HG02610 (cell line): ENCODE measurements at regions not wholly inside any gene's neighbourhood (a gene's known extent, or its start where the extent isn't known, plus 50 kb on each side); places are given as distances from the start of the nearest gene placed in this dataset.

Experiments used
- ATAC-seq: cut with Tn5 transposase; IDR thresholded peaks from one replicate; pipeline ENCODE4 v1.9.1; 2021; ENCODE audit warnings: mild to moderate bottlenecking, moderate library complexity; ENCODE audit not compliant: unreplicated experiment

DNA sequence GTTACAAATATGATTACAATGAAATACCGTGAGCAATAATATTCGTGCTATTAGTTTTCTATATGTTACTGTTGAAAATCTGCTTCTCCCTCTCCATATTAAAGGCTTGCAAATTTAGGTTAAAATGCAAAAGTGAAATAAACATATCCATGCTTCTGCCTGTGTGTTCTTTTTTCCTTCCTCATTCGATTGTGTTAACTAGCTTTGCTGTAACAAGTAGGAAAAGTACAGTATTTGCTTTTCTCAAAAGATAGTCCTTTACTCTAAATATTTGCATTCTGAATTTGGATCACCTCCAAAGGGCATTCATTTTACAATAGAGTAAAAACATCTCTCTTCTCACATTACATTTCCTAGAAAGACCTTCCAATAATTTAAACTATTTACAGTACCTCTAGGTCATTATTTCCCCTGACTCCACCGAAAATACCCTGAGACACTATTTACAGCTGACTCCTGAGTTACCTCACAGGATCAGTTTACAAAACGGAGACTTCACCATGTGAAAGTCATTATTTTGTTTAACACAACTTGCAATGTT lies 835.0 kb upstream of the FANCL start:
- ATAC-seq = no peak

DNA sequence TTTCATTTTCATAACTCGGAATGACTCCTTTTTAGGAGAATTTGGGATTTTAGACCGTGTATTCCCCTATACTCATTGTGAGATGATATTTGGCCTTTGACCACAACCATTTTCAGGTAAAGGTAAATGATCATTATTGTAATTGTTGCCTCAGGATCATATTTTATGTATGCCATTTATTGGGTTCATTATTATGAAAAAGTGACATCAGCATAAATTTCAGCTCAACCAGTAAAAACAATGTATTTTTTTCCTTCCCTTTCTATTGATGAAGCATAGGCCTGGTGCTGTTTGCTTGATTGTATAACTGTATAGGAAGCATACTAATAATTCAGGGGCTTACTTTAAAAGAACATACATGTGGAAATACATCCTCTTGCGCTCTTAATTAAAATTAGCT lies 832.9 kb upstream of the FANCL start:
- ATAC-seq = no peak

DNA sequence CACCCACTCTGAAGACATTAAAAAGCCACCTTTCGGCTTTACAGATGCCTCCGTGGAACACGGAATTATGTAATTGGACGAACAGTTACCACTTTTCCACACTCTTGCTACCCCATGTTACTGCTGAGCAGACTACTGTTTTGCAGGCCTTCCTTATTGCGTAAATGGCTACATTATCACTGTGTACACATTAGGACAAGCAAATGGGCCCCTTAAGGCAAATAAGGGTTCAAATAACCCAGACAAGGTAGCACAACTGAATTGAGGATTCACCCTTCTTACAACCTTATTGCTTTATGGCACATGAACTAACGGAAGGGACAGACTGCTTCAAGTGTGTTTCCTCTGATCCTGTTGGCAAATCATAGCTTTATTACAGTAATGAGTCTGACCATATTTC lies 832.2 kb upstream of the FANCL start:
- ATAC-seq = no peak

DNA sequence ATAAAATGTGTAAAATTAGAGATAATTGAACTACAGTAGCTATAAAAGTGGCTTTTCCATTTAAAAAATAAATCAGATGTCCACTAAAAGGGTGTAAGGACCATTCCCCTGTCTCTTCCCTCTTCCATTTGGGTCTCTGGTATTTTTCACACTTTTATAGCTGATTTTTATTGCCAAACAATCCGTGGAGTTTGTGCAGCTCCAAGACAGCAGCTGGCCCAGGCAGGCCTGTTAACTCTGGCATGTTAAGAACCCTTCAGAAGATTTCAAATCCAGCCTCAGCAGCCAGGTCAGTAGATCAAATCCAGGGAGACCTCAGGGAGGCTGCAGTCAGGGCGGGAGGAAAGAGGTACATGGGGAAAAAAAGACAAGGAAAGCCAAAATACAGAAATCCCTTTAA lies 827.1 kb upstream of the FANCL start:
- ATAC-seq = no peak

DNA sequence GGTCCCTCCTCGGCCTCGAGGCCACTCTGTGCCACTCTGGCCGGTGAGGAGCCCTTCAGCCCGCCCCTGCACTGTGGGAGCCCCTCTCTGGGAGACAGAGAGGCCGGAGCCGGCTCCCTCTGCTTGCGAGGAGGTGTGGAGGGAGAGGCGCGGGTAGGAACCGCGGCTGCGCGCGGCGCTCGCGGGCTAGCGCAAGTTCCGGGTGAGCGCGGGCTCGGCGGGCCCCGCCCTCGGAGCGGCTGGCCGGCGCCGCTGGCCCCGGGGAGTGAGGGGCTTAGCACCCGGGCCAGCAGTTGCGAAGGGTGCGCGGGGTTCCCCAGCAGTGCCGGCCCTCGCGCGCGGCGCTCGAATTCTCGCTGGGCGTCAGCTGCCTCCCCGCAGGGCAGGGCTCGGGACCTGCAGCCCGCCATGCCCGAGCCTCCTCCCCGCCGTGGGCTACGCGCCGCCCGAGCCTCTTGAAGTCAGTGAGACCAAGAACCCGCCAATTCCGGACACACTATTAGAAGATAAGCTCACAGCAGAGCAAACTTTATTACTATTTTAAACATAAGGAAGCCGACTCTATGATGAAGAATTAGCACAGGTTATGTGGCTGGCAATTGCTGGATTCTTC lies 825.8 kb upstream of the FANCL start:
- no peak for ATAC-seq

DNA sequence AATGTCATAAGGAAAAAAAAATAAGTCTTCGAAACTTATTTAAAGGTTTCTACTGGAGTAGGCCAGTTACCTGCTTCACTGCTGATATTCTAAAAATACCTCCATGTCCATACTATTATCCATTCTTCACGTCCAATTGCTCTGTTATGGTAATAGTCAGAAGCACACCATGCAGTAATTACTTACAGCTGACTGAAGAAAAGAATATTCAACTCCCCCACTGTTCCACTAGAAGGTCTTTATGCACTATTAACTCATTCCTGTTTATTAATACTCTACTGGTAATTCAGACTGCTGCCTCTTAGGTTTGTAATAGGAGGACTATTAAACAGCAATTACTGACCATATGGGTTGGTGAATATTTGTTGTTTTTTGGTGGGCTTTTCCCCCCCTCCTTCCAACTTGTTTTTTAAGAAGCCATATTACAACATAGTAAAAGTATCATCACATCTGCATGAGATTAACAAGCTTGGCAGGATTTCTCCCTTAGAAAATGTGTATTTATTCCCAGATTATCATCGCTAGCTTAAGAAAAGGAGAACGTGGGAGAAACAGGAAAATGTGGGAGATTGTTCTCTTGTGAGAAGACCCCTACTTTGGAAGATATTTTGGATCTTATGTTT lies 806.4 kb upstream of the FANCL start:
- ATAC-seq = no peak

DNA sequence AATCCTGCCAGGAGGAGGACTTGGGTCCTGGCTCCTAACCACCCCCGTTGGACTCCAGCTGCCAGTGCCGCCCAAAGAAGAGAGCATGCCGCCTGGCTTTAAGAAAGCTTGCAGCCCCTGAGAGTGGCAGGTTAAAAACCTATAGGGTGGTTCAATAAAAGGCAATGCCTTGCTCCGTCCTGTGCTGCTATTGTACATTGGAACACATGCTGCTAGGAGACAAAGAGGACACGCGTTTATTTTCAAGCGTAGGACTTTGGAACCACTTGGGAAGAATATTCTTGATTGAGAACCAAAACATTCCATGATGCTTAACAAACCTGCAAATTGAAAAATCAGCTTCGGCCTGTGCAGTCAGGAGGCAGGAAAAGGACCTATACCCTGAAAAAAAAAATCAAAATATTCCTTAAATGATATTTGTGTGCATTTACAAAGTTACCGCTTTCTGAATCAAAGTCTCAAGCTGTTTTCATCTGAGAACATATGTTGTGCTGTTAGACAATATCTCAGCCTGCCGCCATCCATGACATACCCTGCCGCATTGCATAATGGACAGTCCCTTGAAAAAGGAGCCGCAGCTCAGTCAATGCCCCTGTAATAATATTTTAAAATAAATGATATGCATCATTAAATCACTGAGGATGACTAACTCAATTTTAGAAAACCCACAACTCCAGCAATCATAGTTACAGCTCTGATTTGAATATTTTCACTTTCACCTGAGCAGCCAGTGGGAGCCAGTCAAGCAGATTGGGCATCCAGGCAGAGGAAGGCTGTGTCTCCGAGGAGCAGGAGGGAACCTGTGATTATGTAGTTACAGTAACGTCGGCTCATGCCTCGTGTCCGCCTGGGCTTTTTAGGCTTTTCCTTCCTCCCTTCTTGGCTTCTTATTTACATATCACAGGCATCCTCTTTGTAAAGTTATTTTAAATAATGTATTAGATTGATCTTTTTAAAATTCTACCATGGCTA lies 805.6 kb upstream of the FANCL start:
- no peak for ATAC-seq

DNA sequence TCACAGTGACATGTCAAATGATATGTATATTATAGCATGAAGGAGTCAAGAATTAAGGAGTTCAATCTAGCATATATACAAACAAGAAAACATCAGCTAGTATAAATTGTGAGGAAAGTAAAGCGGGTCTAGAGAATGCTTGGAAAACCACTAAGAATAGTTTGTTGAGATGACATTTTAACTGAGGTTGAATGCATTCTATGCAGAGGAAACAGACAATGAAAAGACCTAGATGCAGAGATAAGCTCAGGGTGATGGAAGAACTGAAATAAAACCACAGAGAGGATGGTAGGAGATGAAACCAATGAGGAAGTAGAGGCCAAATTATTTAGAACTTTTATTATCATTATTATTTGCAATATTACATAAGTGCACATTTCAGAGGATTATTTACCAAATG lies 803.6 kb upstream of the FANCL start:
- no peak for ATAC-seq

DNA sequence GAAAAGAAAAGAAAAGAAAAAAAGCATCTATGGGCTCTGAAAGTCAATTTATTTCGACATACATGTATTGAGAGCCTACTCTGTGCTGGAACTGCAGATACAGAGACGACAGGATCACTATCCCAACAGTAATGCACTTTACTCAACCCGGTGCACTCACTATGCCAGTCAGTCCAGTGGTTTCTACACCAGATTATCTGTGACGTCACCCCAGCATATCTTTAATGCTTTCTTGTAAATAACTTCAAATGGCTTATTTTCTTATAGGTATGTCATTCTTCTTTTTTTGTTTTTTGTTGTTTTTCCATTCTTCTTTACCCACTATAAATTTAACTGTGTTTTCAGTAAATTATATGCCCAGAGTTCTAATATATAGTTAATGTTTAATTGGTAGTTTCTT lies 800.0 kb upstream of the FANCL start:
- no peak for ATAC-seq

DNA sequence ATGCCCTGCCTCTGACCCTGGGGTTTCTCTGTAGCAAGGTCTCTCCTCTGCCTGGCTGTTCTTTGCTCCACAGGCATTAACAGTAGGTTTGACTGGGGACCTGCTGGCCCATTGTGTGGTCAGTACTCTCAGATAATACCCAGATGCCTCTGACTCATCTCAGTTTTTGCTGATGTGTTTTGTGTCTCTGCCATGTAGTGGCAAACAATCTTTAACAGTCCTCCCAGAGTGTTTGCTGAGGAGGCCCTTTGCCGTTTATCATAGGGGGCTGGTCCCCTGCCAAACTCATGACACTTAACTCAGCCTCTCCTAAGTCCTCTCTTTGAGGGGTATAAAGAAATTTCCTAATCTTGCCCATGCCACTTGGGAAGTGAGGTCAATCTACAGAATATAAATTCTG lies 793.7 kb upstream of the FANCL start:
- ATAC-seq = no peak

DNA sequence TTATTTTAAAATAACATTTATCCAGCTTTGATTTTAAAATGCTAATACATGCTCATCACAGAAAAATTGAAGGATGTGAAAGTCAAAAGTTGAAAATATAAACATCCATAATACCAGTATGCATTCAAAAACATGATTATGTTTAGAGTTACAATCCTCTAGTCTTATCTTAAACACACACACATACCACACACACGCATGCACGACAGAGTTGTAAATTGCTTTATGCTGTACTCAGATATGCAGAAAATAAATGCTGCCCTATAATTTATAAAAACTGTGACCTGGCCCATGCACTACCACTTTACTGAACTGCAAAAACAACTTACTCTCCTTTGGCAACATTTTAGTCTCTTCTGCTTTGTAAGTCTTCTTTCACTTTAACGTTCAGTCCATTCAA lies 793.0 kb upstream of the FANCL start:
- ATAC-seq = no peak

DNA sequence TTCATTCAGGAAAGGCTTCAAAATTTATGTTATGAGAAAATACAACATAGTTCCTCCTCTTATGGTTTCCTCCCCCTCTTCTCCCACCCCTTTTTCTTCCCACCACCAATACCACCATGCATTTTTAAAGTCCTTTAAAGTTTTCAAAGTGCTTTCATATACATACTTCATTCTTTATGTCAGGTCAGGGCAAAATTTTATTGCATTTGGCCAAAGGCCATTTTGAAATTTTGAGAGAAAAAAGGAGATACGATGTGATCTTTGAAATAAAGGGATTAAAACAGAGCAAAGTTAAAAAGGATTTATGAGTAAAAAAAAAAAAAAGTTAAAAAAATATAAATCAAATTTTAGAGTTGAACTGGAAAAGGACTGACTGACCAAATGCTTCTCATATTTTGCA lies 792.5 kb upstream of the FANCL start:
- no peak for ATAC-seq

DNA sequence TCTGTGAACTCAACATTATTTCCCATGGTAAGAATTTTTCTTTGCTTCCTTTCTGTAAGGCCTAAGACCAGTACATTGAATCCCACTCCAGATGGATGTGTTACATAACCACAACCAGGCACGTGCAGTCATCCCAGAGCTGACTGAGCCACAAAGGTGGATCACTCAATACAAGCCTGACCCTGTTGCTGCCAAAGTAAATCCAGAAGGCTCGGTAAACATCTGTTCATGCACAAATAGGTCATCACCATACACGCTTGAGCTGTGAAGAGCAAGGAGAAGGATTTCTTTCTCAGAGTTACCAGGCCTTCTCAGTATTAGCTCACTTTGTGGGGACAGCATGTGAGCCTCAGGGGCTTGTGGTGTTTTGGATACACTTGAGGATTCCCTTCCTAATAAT lies 791.4 kb upstream of the FANCL start:
- no peak for ATAC-seq

DNA sequence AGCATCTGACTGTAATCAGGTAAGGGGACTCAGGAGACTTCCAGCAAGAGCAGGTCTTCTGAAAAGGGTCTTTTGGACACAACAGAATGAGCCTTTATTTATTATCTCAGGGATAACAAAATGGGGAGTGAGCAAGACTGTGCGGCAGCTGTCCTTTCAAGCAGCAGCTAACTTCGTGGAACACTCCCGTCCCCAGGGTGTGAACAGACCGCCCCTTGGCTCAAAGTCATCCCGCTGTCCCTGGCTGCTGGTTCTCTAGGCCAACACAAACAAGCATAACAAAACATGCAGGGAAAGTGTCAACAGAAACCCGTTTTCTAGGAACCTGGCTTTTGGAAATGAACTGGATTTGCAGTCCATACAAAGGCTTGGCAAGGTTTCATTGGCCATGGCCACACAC lies 787.9 kb upstream of the FANCL start:
- ATAC-seq = no peak

DNA sequence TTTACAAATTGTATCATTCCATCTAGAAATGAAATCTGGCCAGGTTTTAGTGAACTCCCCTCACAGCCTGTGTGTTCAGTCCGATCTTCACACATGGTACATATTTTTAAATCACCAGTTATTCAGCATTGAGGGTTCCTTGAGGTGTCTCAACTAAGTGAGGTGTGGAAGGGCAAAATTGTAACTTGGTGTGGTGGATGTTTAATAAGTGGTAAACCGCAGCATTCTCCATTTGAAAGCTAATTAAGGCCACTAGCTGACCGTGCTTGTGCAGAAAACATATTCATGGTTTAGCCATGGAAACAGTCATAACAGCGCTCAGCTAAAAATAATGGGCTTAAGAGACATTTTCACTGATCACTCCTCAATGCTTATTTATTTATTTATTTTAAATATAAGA lies 786.2 kb upstream of the FANCL start:
- ATAC-seq = no peak

DNA sequence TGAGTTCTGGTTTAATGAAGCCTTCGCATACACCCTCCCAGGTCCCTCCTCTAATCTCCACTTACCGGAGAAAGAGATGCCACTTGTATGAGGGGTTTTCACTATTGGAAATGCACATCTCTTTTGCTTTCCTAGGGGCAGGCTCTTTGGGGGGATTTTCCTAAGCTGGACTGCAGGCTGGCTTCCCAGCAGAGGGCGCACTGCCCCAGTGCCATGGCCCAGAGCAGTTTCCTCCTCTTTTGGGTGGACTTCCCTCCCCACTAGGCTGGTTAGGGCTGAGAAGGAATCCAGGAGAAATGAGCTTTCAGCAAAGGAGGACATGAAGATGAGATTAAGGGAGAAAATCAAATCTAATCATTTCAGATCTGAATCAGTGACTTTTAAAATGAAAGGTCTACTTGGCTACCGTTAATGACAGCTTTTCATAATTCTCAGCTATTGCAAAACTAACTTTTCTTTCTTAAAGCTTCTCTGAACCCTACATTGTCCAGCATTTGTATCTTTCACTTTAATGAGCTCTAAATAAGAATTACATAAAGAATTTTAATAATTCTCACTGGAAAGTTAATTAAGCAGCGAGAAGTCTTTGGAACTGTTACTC lies 784.1 kb upstream of the FANCL start:
- ATAC-seq = peak; percentile 73

DNA sequence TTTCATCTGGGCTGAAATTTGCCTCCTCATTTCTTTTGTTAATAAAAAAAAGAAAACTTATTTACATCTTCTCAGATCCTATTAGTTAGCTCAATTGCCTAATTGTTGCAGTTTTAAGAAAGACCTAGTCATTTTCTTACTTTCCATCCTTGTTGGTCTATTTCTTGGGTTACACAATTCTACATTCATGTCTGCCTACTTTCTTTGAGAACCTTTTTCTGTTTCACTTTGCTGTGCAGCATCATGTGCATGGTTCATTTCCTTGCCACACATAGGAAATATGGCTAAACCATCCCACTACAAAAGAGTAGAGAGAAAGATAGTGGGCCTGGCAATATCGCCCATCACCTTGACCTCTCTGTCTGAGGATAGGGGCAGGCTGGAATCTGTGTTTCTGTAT lies 780.7 kb upstream of the FANCL start:
- ATAC-seq = no peak

DNA sequence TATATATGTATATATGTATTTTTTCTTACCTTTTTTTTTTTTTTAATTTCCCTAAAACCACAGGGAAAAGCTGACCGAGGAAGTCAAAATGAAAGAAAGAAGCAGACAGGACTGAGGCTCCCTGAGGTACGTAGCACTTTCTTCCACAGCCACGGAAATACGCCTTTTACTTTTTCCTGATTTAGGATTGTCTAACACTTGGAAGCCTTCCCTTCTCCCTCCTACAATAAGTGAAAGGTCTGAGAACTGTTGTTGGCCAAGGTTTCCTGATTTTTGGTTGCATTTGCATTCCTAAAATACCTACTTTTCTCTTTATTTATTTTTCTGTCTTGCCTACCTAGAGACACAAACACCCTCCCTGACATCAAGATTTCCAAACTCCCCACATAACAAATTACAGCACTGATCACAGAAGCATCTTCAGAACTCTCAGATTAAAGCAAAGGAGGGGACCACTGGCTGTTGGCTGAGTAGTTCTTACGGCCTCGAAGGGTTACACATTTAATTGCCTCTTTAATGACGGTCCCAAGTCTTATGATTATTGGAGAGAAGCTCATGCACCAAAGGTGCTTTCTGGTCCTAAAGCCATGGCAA lies 778.5 kb upstream of the FANCL start:
- no peak for ATAC-seq

DNA sequence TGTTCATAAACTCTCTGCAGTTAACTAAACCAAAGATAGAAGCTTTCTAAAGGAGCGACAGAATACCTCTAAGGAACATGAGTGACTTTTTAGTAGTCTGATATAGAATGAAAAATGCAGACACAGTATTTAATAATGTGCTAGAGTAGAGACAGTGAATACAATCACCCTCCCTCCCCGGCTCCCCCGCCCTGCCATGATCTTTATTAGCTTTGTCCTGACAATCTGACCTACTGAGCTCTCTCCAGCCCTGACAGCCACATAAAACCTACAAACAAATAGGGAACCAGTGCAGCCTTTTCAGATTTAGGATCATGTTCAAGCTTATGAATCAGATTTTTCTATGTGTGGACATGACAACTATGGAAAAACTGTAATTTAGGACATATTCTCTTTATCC lies 777.6 kb upstream of the FANCL start:
- ATAC-seq = no peak

DNA sequence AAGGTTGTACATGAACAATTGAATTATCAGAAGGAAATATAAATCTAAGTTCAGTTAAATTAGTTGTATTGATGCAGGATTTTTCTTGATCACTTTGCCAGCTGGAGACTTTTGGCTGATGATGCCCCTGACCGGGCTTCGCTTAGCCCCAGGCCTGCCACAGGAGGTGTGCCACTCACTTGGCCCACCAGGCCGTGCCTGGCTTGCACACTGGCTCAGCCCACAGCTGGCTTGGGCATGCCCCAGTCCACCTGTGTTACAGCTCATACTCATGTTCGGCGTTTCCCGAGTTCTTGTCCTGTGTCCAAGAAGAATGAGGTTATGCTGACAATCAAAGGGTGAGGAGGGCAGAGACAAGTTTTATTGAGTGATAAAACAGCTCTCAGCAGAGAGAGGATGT lies 773.9 kb upstream of the FANCL start:
- ATAC-seq = no peak

DNA sequence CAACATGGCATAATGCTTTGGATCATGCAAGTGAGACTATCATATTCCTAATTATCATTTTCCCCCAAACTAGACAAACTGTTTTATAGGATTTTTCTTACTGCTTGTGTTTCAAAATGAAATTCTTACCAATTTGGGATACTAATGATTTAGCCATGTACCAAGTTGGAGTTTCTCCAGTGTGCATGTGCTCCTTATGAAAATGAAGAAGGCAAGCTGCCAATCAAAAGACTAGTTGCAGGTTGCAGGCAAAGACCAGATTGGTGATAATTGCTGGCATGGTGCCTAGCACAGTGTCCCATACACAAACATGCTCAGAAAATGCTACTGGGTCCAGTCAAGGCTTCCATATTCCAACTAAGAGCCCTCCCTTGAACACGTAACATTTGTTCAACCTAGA lies 771.8 kb upstream of the FANCL start:
- ATAC-seq = no peak
